WTC11 (cell line): ENCODE measurements at regions not wholly inside any gene's neighbourhood (a gene's known extent, or its start where the extent isn't known, plus 50 kb on each side); places are given as distances from the start of the nearest gene placed in this dataset.

ENCODE experiments used
- CREB1 ChIP-seq: sonication (generic); formaldehyde crosslinking; IDR thresholded peaks from 2 replicates; pipeline ENCODE4 v1.8.0; 2023; ENCODE audit warnings: mild to moderate bottlenecking, missing genetic modification reagents
- JUN ChIP-seq: sonication (generic); formaldehyde crosslinking; IDR thresholded peaks from 2 replicates; pipeline ENCODE4 v1.8.0; 2023; ENCODE audit warnings: mild to moderate bottlenecking, missing genetic modification reagents
- NFATC4 ChIP-seq: fragments of 250-450 bp; sonication (Bioruptor Pico); IDR thresholded peaks from 2 replicates; pipeline ENCODE4 v1.9.0; 2021; ENCODE audit warnings: mild to moderate bottlenecking
- TEAD4 ChIP-seq: sonication (generic); formaldehyde crosslinking; IDR thresholded peaks from 2 replicates; pipeline ENCODE4 v1.8.0; 2022; ENCODE audit warnings: mild to moderate bottlenecking, missing genetic modification reagents
- USF2 ChIP-seq: sonication (generic); formaldehyde crosslinking; IDR thresholded peaks from 2 replicates; pipeline ENCODE4 v1.8.1; 2023; ENCODE audit warnings: mild to moderate bottlenecking, missing genetic modification reagents, moderate library complexity
- ZMAT4 ChIP-seq: fragments of 250-450 bp; sonication (Bioruptor Pico); IDR thresholded peaks from 2 replicates; pipeline ENCODE4 v1.9.0; 2021; ENCODE audit warnings: mild to moderate bottlenecking
- TF ChIP-seq, protein P1 (sequence below): fragments of 200-600 bp; IDR thresholded peaks from 2 replicates; pipeline ENCODE4 v1.8.0; 2022; ENCODE audit warnings: antibody characterized with exemption
- TF ChIP-seq, protein P2 (sequence below): fragments of 250-450 bp; sonication (Bioruptor Pico); IDR thresholded peaks from 2 replicates; pipeline ENCODE4 v1.9.0; 2021; ENCODE audit warnings: mild to moderate bottlenecking, borderline replicate concordance

DNA sequence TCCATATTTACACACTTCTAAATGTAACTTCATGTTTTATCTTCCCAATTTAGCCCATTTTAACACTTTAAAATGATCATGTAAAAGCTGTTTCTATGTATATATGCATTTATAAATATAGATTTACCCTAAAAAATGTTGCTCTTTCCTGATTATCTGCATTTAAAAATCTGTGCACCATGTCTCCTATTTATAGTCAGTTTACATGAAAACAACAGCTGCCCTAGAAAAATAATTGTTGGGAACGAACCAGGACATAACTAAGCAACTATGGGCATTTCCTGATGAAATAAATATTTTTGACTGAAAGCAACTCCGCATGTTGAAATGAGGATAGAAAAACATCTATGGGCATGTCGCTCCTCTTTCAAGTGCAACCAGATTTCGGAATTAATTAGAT is 1368.2 kb downstream of the FAM181B start:
- TF ChIP-seq NFATC4 (no peak), USF2 (CRISPR knock-in tag) (no peak), CREB1 (CRISPR knock-in tag) (no peak), ZMAT4 (CRISPR knock-in tag) (no peak), JUN (CRISPR knock-in tag) (no peak), TEAD4 (CRISPR knock-in tag) (no peak)
- TF ChIP-seq, protein P1, sequence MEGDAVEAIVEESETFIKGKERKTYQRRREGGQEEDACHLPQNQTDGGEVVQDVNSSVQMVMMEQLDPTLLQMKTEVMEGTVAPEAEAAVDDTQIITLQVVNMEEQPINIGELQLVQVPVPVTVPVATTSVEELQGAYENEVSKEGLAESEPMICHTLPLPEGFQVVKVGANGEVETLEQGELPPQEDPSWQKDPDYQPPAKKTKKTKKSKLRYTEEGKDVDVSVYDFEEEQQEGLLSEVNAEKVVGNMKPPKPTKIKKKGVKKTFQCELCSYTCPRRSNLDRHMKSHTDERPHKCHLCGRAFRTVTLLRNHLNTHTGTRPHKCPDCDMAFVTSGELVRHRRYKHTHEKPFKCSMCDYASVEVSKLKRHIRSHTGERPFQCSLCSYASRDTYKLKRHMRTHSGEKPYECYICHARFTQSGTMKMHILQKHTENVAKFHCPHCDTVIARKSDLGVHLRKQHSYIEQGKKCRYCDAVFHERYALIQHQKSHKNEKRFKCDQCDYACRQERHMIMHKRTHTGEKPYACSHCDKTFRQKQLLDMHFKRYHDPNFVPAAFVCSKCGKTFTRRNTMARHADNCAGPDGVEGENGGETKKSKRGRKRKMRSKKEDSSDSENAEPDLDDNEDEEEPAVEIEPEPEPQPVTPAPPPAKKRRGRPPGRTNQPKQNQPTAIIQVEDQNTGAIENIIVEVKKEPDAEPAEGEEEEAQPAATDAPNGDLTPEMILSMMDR: no peak
- TF ChIP-seq, protein P2, sequence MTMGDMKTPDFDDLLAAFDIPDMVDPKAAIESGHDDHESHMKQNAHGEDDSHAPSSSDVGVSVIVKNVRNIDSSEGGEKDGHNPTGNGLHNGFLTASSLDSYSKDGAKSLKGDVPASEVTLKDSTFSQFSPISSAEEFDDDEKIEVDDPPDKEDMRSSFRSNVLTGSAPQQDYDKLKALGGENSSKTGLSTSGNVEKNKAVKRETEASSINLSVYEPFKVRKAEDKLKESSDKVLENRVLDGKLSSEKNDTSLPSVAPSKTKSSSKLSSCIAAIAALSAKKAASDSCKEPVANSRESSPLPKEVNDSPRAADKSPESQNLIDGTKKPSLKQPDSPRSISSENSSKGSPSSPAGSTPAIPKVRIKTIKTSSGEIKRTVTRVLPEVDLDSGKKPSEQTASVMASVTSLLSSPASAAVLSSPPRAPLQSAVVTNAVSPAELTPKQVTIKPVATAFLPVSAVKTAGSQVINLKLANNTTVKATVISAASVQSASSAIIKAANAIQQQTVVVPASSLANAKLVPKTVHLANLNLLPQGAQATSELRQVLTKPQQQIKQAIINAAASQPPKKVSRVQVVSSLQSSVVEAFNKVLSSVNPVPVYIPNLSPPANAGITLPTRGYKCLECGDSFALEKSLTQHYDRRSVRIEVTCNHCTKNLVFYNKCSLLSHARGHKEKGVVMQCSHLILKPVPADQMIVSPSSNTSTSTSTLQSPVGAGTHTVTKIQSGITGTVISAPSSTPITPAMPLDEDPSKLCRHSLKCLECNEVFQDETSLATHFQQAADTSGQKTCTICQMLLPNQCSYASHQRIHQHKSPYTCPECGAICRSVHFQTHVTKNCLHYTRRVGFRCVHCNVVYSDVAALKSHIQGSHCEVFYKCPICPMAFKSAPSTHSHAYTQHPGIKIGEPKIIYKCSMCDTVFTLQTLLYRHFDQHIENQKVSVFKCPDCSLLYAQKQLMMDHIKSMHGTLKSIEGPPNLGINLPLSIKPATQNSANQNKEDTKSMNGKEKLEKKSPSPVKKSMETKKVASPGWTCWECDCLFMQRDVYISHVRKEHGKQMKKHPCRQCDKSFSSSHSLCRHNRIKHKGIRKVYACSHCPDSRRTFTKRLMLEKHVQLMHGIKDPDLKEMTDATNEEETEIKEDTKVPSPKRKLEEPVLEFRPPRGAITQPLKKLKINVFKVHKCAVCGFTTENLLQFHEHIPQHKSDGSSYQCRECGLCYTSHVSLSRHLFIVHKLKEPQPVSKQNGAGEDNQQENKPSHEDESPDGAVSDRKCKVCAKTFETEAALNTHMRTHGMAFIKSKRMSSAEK: no peak
